GM18951 (cell line): ENCODE measurements at regions not wholly inside any gene's neighbourhood (a gene's known extent, or its start where the extent isn't known, plus 50 kb on each side); places are given as distances from the start of the nearest gene placed in this dataset.

Experiments
- POLR2A ChIP-seq: IDR thresholded peaks from 4 replicates; pipeline ENCODE4 v1.6.1; 2011; ENCODE audit warnings: mild to moderate bottlenecking; ENCODE audit not compliant: insufficient read length, insufficient read depth; ENCODE audit errors: extremely low read depth
- in situ Hi-C: fragments of 300-500 bp; cut with MboI; formaldehyde crosslinking; loops from one replicate; pipeline ENCODE4 v1.12.0; 2022; ENCODE audit warnings: low sequenced_read_pairs, mixed read lengths, inconsistent platforms; ENCODE audit not compliant: unreplicated experiment

GRCh38 chr3:21357241-21357640 is 393.8 kb downstream of the ZNF385D start:
- TF ChIP-seq POLR2A, result no peak

GRCh38 chr3:21356402-21356801 is 394.6 kb downstream of the ZNF385D start:
- in situ Hi-C loops, result no loop called here
- TF ChIP-seq POLR2A, result no peak

More at GRCh38 chr3:21357241-21357640, 393.8 kb downstream of the ZNF385D start:
- in situ Hi-C loops, result no loop called here

GRCh38 chr3:21345382-21345976 is 405.5 kb downstream of the ZNF385D start:
- no peak for TF ChIP-seq POLR2A
- in situ Hi-C loops, result no loop called here

GRCh38 chr3:21331857-21332256 is 419.2 kb downstream of the ZNF385D start:
- in situ Hi-C loops, result no loop called here
- no peak for TF ChIP-seq POLR2A

- TF ChIP-seq POLR2A, result no peak
- in situ Hi-C loops, result no loop called here
Measured at GRCh38 chr3:21331321-21331720, 419.7 kb downstream of the ZNF385D start.

GRCh38 chr3:21330293-21330692 is 420.7 kb downstream of the ZNF385D start:
- TF ChIP-seq POLR2A, result no peak
- in situ Hi-C loops, result no loop called here

GRCh38 chr3:21328711-21329390 is 422.2 kb downstream of the ZNF385D start:
- in situ Hi-C loops, result no loop called here

GRCh38 chr3:21326704-21327475 is 424.1 kb downstream of the ZNF385D start:
- in situ Hi-C loops, result no loop called here
- no peak for TF ChIP-seq POLR2A

More at GRCh38 chr3:21328711-21329390, 422.2 kb downstream of the ZNF385D start:
- no peak for TF ChIP-seq POLR2A

GRCh38 chr3:21314688-21315087 is 436.3 kb downstream of the ZNF385D start:
- TF ChIP-seq POLR2A, result no peak
- in situ Hi-C loops, result no loop called here

- TF ChIP-seq POLR2A, result no peak
- in situ Hi-C loops, result no loop called here
Measured at GRCh38 chr3:21310891-21311290, 440.1 kb downstream of the ZNF385D start.

- no peak for TF ChIP-seq POLR2A
Measured at GRCh38 chr3:21310161-21310560, 440.8 kb downstream of the ZNF385D start.

GRCh38 chr3:21297304-21297703 is 453.7 kb downstream of the ZNF385D start:
- no peak for TF ChIP-seq POLR2A
- in situ Hi-C loops, result no loop called here

More at GRCh38 chr3:21310161-21310560, 440.8 kb downstream of the ZNF385D start:
- in situ Hi-C loops, result no loop called here

- no peak for TF ChIP-seq POLR2A
- in situ Hi-C loops, result no loop called here
Measured at GRCh38 chr3:21294768-21295167, 456.2 kb downstream of the ZNF385D start.
